ENCODE measurements at regions not wholly inside any gene's neighbourhood (a gene's known extent, or its start where the extent isn't known, plus 50 kb on each side); places are given as distances from the start of the nearest gene placed in this dataset.

GRCh38 chr5:77873239-77873638, 97.1 kb upstream of the TBCA start:
- no peak for TF ChIP-seq EZH2 (IDR thresholded peaks at IDR 0.05; ENCODE audit: low read length, unreplicated experiment)
- no peak for TF ChIP-seq CTCF (conservative IDR thresholded peaks at IDR 0.05; ENCODE audit: low read depth, low read length)
- TF ChIP-seq EZH2phosphoT487 (IDR thresholded peaks at IDR 0.05; ENCODE audit: borderline replicate concordance, low read length): no peak
